Testis (tissue), 2 donors: ENCODE measurements at regions not wholly inside any gene's neighbourhood (a gene's known extent, or its start where the extent isn't known, plus 50 kb on each side); places are given as distances from the start of the nearest gene placed in this dataset.

Source experiments
- POLR2A ChIP-seq: fragments of 450-650 bp; IDR thresholded peaks from one replicate; pipeline ENCODE4 v1.6.1; 2017; ENCODE audit warnings: antibody characterized with exemption, mild to moderate bottlenecking, moderate library complexity
- TF ChIP-seq, protein P1 (sequence below), 3 experiments: fragments of 450-650 bp in 2 of 3; fragments of 200-600 bp in 1 of 3; sonication (generic) in 1 of 3; IDR thresholded peaks; one replicate each; pipeline ENCODE4 v1.5.1; 2016 to 2019; ENCODE audit warnings: antibody characterized with exemption in 3 of 3, mild to moderate bottlenecking in 2 of 3, moderate library complexity in 1 of 3

DNA sequence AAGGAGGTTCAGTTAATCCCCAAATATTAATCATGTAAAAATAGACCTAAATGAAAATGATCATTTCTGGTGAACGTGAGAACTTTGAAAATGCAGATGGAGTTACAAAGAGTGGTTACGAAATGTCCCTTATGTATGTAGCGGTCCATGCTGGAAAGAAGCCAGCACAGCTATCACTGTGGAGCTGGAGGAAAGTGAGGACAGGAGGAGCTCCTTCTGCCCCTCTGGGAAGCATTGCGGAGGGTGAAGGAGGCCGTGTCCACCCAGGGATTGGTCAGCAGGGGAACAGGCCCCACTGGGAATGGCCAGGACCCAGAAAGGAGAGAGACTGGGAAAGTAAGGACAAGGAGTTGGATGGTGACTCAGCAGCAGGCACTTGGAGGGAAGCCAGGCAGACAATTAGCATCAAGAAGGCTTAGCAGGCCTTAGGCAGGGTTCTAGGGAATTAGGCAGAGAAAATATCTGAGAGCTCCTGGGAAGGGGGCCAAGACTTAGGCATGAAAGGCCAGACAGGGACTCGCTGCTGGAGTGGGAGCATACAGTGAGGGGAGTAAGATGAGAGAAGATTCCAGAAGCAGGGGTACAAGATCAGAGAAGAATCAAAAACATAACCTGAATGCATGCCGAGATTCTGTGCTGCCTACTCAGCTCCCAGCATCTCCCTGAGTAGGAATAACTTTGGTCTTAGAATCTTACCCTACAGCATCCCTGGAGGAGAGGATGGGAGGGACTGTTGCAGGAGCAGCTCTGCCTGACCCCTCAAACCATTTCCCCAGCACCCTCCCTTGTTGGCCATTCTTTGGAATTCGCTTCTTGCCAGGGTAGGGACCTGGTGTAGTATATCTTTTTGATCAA is 171.0 kb upstream of the UMPS start:
- TF ChIP-seq POLR2A = no peak
- TF ChIP-seq, protein P1, sequence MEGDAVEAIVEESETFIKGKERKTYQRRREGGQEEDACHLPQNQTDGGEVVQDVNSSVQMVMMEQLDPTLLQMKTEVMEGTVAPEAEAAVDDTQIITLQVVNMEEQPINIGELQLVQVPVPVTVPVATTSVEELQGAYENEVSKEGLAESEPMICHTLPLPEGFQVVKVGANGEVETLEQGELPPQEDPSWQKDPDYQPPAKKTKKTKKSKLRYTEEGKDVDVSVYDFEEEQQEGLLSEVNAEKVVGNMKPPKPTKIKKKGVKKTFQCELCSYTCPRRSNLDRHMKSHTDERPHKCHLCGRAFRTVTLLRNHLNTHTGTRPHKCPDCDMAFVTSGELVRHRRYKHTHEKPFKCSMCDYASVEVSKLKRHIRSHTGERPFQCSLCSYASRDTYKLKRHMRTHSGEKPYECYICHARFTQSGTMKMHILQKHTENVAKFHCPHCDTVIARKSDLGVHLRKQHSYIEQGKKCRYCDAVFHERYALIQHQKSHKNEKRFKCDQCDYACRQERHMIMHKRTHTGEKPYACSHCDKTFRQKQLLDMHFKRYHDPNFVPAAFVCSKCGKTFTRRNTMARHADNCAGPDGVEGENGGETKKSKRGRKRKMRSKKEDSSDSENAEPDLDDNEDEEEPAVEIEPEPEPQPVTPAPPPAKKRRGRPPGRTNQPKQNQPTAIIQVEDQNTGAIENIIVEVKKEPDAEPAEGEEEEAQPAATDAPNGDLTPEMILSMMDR (IDR thresholded peaks at IDR 0.05) = no peak
